Right atrium auricular region (tissue), 2 donors: ENCODE measurements at regions not wholly inside any gene's neighbourhood (a gene's known extent, or its start where the extent isn't known, plus 50 kb on each side); places are given as distances from the start of the nearest gene placed in this dataset.
A peak's percentile ranks its signal among the peaks of the same experiment; 100 is the strongest.

Source experiments
- DNase-seq: peaks from one replicate; pipeline ENCODE4 v3.0.0-alpha.2; 2019; ENCODE audit warnings: low spot score
- H3K27ac ChIP-seq, 2 donors: fragments of 200-600 bp; sonication (generic); 1 replicate in 1 of 2; 2 replicates in 1 of 2; pipeline ENCODE4 v1.5.1; 2016 to 2019
- H3K27me3 ChIP-seq, 2 donors: fragments of 200-600 bp; sonication (generic); one replicate each; pipeline versions ENCODE4 v1.5.1 to v1.6.0; 2017 to 2019
- H3K36me3 ChIP-seq: fragments of 200-600 bp; sonication (generic); one replicate; pipeline ENCODE4 v1.5.1; 2016
- H3K4me1 ChIP-seq, 2 donors: fragments of 200-600 bp; sonication (generic); one replicate each; pipeline versions ENCODE4 v1.5.1 to v1.6.0; 2017 to 2019
- H3K4me3 ChIP-seq, 2 donors: fragments of 200-600 bp; sonication (generic); 1 replicate in 1 of 2; 2 replicates in 1 of 2; pipeline ENCODE4 v1.5.1; 2017 to 2019; ENCODE audit warnings: mild to moderate bottlenecking in 1 of 2, moderate library complexity in 1 of 2
- H3K9me3 ChIP-seq, 2 donors: fragments of 200-600 bp; sonication (generic); one replicate each; pipeline ENCODE4 v1.5.1; 2019
- TF ChIP-seq, protein P1 (sequence below), 2 donors: fragments of 200-600 bp; sonication (generic); IDR thresholded peaks; one replicate each; pipeline ENCODE4 v1.5.1; 2019; ENCODE audit warnings: antibody characterized with exemption in 2 of 2

DNA sequence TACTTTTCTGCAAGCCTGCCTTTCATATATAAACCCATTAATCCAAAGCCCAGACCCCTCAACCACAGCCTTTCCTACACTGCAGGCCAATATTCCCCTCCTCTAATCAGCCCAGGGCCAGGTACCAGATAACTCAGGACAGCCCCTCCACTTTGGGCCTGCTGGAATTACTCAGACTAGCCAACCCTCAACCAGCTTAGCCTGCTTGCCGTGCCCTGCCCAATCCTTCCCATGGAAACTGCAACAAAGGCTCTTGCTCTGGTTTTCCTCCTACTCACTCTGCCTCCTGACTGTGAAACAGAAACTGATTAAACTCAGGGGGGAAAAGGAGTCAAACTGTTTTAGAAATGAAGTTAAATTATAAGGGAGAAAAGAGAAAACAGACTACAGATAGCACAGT lies 248.1 kb downstream of the KLF13 start:
- H3K27me3 ChIP-seq, result no peaks in the 10 kb centered on the region
- TF ChIP-seq, protein P1, sequence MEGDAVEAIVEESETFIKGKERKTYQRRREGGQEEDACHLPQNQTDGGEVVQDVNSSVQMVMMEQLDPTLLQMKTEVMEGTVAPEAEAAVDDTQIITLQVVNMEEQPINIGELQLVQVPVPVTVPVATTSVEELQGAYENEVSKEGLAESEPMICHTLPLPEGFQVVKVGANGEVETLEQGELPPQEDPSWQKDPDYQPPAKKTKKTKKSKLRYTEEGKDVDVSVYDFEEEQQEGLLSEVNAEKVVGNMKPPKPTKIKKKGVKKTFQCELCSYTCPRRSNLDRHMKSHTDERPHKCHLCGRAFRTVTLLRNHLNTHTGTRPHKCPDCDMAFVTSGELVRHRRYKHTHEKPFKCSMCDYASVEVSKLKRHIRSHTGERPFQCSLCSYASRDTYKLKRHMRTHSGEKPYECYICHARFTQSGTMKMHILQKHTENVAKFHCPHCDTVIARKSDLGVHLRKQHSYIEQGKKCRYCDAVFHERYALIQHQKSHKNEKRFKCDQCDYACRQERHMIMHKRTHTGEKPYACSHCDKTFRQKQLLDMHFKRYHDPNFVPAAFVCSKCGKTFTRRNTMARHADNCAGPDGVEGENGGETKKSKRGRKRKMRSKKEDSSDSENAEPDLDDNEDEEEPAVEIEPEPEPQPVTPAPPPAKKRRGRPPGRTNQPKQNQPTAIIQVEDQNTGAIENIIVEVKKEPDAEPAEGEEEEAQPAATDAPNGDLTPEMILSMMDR (IDR thresholded peaks at IDR 0.05), result no peak
- DNase-seq, result peak; percentile 44

DNA sequence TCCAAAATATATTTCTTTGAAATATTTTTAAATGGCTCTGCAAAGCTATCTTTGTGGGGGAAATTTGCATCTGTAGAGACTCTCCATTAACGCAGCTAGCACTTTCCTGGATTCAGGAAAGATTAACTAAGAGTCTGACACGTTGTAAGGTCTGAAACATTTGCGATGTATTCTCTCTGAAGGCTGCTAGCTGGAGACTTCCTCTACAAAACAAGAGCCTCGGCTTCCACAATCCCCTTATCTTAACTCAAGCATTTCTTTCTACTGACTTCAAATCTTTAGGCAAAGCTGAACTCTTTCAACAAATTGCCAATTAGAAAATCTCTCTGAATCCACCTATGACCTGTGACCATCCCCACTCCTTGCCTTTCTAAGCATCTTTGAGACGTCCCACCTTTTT lies 250.5 kb downstream of the KLF13 start:
- H3K27me3 ChIP-seq, result no peaks in the 10 kb centered on the region
- no peak overlapping the region for H3K27ac ChIP-seq
- H3K4me3 ChIP-seq, result no peak overlapping the region
- H3K36me3 ChIP-seq, result no peaks in the 10 kb centered on the region
- DNase-seq, result no peak
- TF ChIP-seq, protein P1 (IDR thresholded peaks at IDR 0.05), result no peak
- no peaks in the 10 kb centered on the region for H3K4me1 ChIP-seq
- peaks cover 0 to 8% of the 10 kb centered on the region in 2 donors for H3K9me3 ChIP-seq

More for the DNA sequence above, 248.1 kb downstream of the KLF13 start:
- Histone ChIP-seq H3K9me3 (no peaks in the 10 kb centered on the region), H3K36me3 (peaks cover 2% of the 10 kb centered on the region), H3K27ac (no peak overlapping the region), H3K4me1 (no peaks in the 10 kb centered on the region), H3K4me3 (no peak overlapping the region)

DNA sequence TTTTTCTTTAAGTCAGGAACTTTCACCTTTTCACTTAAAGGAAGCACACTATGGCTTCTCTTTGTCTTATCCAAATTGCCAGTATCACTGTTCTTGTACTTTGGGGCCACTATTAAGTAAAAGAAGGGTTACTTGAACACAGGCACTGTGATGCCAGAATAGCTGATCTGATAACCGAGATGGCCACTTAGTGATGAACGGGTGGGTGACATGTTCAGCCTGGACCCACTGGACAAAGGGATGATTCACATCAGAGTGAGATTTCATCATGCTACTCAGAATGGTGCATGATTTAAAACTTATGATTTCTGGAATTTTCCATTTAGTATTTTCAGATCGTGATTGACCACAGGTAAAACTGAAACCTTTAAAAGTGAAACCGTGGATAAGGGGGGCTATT lies 252.6 kb downstream of the KLF13 start:
- H3K4me1 ChIP-seq, result no peaks in the 10 kb centered on the region
- H3K9me3 ChIP-seq, result peaks cover 0 to 9% of the 10 kb centered on the region in 2 donors
- H3K27ac ChIP-seq, result no peak overlapping the region
- H3K27me3 ChIP-seq, result no peaks in the 10 kb centered on the region
- H3K4me3 ChIP-seq, result no peak overlapping the region
- no peak for DNase-seq
- H3K36me3 ChIP-seq, result no peaks in the 10 kb centered on the region
- TF ChIP-seq, protein P1 (IDR thresholded peaks at IDR 0.05), result no peak

DNA sequence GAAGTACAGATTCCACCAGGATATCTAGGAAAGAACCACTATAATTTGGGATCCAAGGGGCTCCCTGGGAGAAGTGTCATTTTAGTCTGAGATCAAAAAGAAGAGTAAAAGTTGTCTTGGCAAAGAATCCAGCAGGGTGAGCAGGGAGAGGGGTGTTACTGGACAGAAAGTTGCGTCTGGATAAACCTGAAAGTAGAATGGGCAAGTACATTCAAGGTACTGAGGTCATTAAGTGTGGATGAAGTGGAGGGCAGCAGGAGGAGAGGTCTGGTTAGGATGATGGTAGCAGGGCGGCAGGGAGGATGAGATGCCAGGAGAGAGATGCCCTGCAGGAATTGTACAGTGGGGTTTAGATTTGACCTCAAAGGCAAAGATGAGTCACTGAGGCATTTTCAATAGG lies 253.3 kb downstream of the KLF13 start:
- H3K9me3 ChIP-seq, result peaks cover 0 to 9% of the 10 kb centered on the region in 2 donors
- TF ChIP-seq, protein P1 (IDR thresholded peaks at IDR 0.05), result no peak
- no peak for DNase-seq

DNA sequence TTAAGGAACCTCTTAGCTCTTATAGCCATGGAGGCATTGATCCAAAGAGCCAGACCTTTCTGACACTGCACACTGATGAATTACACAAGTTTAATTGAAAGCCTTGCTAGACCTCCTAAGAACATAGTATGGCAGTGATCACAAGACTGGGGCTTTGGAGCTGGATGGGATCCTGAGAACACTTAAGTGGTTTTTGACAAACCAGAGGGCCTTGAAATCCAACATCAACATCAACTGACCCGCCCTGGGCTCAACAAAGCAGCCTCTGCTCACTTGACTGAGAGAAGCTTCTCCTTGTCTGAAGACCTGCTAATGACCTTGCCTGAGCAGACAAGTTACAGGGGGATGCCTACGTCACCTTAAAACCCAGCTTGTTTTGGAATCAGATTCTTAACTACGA lies 257.6 kb downstream of the KLF13 start:
- Histone ChIP-seq H3K4me3 (no peak overlapping the region), H3K4me1 (no peaks in the 10 kb centered on the region), H3K36me3 (no peaks in the 10 kb centered on the region), H3K27me3 (no peaks in the 10 kb centered on the region), H3K9me3 (peaks cover 0 to 9% of the 10 kb centered on the region in 2 donors), H3K27ac (no peak overlapping the region)
- TF ChIP-seq, protein P1 (IDR thresholded peaks at IDR 0.05), result no peak
- no peak for DNase-seq

More for the DNA sequence above, 253.3 kb downstream of the KLF13 start:
- Histone ChIP-seq H3K27ac (no peak overlapping the region), H3K4me1 (no peaks in the 10 kb centered on the region), H3K4me3 (no peak overlapping the region), H3K36me3 (no peaks in the 10 kb centered on the region), H3K27me3 (no peaks in the 10 kb centered on the region)

DNA sequence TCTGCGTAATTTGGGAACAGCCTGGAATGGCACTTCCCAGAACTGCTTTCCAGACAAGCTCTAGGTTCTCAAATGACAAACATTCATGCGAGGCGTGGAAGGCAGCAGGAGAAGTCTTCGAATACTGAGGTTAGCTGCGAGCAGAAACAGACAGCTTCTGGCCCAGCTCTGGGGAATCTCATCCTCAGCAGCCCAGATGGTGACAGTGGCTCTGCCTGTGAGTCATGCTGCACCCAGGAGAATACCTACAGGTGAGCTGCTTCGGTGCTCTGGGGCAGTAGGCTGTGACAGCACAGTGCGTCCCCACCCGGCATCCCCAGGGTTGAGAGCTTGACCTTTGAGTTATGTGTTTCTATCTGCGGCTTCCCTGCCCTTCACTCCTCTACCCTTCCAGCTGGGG lies 258.6 kb downstream of the KLF13 start:
- Histone ChIP-seq H3K4me1 (no peaks in the 10 kb centered on the region), H3K36me3 (no peaks in the 10 kb centered on the region), H3K9me3 (peaks cover 0 to 9% of the 10 kb centered on the region in 2 donors), H3K27me3 (no peaks in the 10 kb centered on the region), H3K27ac (no peak overlapping the region), H3K4me3 (no peak overlapping the region)
- TF ChIP-seq, protein P1 (IDR thresholded peaks at IDR 0.05), result no peak
- no peak for DNase-seq
